CD14-positive monocyte (primary cell): ENCODE measurements at regions not wholly inside any gene's neighbourhood (a gene's known extent, or its start where the extent isn't known, plus 50 kb on each side); places are given as distances from the start of the nearest gene placed in this dataset.

Experiments used
- DNase-seq, 3 donors: peaks; one replicate each; pipeline ENCODE4 v3.0.0-alpha.2; 2011 to 2022
- H2AFZ ChIP-seq: 2 replicates; pipeline ENCODE4 v1.6.0; 2012; ENCODE audit warnings: mild to moderate bottlenecking, low read depth, low read length, inconsistent platforms; ENCODE audit not compliant: insufficient read depth, poor library complexity, severe bottlenecking
- H3K27ac ChIP-seq, 2 donors: 1 replicate in 1 of 2; 2 replicates in 1 of 2; pipeline ENCODE4 v1.5.1; 2012 to 2013; ENCODE audit warnings: low read length in 2 of 2, control low read depth in 1 of 2, inconsistent platforms in 1 of 2, low read depth in 1 of 2, mild to moderate bottlenecking in 1 of 2
- H3K27me3 ChIP-seq, 2 donors: one replicate each; pipeline versions ENCODE4 v1.6.0 to v1.6.1; 2011 to 2013; ENCODE audit warnings: low read length in 2 of 2; ENCODE audit not compliant: control insufficient read depth in 2 of 2, insufficient read depth in 2 of 2
- H3K36me3 ChIP-seq, 2 donors: replicated peaks in 1 of 2; 1 replicate in 1 of 2; 2 replicates in 1 of 2; pipeline versions ENCODE4 v1.5.1 to v1.6.1; 2012 to 2013; ENCODE audit warnings: low read length in 2 of 2, control low read depth in 1 of 2, inconsistent platforms in 1 of 2, mild to moderate bottlenecking in 1 of 2; ENCODE audit not compliant: insufficient read depth in 2 of 2, control insufficient read depth in 1 of 2
- H3K4me1 ChIP-seq, 2 donors: 1 replicate in 1 of 2; 2 replicates in 1 of 2; pipeline versions ENCODE4 v1.5.1 to v1.6.1; 2012 to 2013; ENCODE audit warnings: low read length in 2 of 2, control low read depth in 1 of 2, inconsistent platforms in 1 of 2, mild to moderate bottlenecking in 1 of 2, moderate library complexity in 1 of 2; ENCODE audit not compliant: insufficient read depth in 2 of 2, control insufficient read depth in 1 of 2
- H3K4me2 ChIP-seq: replicated peaks from 2 replicates; pipeline ENCODE3; 2012; ENCODE audit warnings: low read length, moderate library complexity, mild to moderate bottlenecking; ENCODE audit not compliant: poor library complexity, severe bottlenecking; ENCODE audit errors: extremely low read depth
- H3K4me3 ChIP-seq, 3 experiments: fragments of 200-600 bp in 1 of 3; sonication (generic) in 1 of 3; replicated peaks in 1 of 3; 1 replicate in 2 of 3; 2 replicates in 1 of 3; pipeline ENCODE4 v1.5.1; 2011 to 2013; ENCODE audit warnings: low read length in 3 of 3, mild to moderate bottlenecking in 3 of 3, control low read depth in 2 of 3, low read depth in 2 of 3, inconsistent platforms in 1 of 3, moderate library complexity in 1 of 3
- H3K79me2 ChIP-seq: 2 replicates; pipeline ENCODE4 v1.6.0; 2012; ENCODE audit warnings: mild to moderate bottlenecking, control low read depth, inconsistent platforms, low read length, moderate library complexity; ENCODE audit not compliant: insufficient read depth
- H3K9ac ChIP-seq: 2 replicates; pipeline ENCODE4 v1.6.0; 2017; ENCODE audit warnings: low read length, mild to moderate bottlenecking; ENCODE audit not compliant: insufficient read depth, poor library complexity, severe bottlenecking
- H3K9me3 ChIP-seq, 2 donors: replicated peaks in 1 of 2; 1 replicate in 1 of 2; 2 replicates in 1 of 2; pipeline versions ENCODE4 v1.5.1 to v1.6.1; 2012 to 2013; ENCODE audit warnings: low read length in 2 of 2, control low read depth in 1 of 2; ENCODE audit not compliant: control insufficient read depth in 1 of 2, insufficient read depth in 1 of 2
- H4K20me1 ChIP-seq: 2 replicates; pipeline ENCODE4 v1.6.0; 2012; ENCODE audit warnings: mild to moderate bottlenecking, low read length, control low read depth, moderate library complexity; ENCODE audit not compliant: insufficient read depth
- H3K27ac Mint-ChIP-seq, 7 donors: one replicate each; pipeline ENCODE4 v1.8.0; 2020; ENCODE audit warnings: mild to moderate bottlenecking in 7 of 7, mixed read lengths in 7 of 7, moderate library complexity in 6 of 7, inconsistent platforms in 2 of 7
- H3K27me3 Mint-ChIP-seq, 3 donors: one replicate each; pipeline ENCODE4 v1.8.0; 2021 to 2022; ENCODE audit warnings: low read depth in 3 of 3, mild to moderate bottlenecking in 3 of 3, mixed read lengths in 3 of 3, moderate library complexity in 3 of 3, inconsistent platforms in 1 of 3
- H3K36me3 Mint-ChIP-seq, 2 donors: one replicate each; pipeline ENCODE4 v1.8.0; 2020; ENCODE audit warnings: mixed read lengths in 2 of 2, inconsistent platforms in 1 of 2, mild to moderate bottlenecking in 1 of 2
- H3K4me1 Mint-ChIP-seq: one replicate; pipeline ENCODE4 v1.8.0; 2020; ENCODE audit warnings: mild to moderate bottlenecking, mixed read lengths
- H3K4me3 Mint-ChIP-seq, 2 donors: one replicate each; pipeline ENCODE4 v1.8.0; 2020; ENCODE audit warnings: mild to moderate bottlenecking in 2 of 2, mixed read lengths in 2 of 2, moderate library complexity in 1 of 2
- H3K9me3 Mint-ChIP-seq, 7 donors: one replicate each; pipeline ENCODE4 v1.8.0; 2020 to 2022; ENCODE audit warnings: mixed read lengths in 7 of 7, mild to moderate bottlenecking in 6 of 7, moderate library complexity in 6 of 7, inconsistent platforms in 2 of 7
- CTCF ChIP-seq: fragments of 200-600 bp; IDR thresholded peaks from one replicate; pipeline ENCODE4 v1.8.0; 2022; ENCODE audit warnings: antibody characterized with exemption, mild to moderate bottlenecking
- WGBS: methylation state at CpG from one replicate; pipeline ENCODE4 v1.1.5; 2013; ENCODE audit warnings: missing lambda C conversion rate; ENCODE audit not compliant: insufficient coverage; 5-methylcytosine and 5-hydroxymethylcytosine counted together
- intact Hi-C, 2 donors: fragments of 100-400 bp; cut with micrococcal nuclease; formaldehyde crosslinking; loops; one replicate each; pipeline versions ENCODE4 v1.15.0 to v1.15.1; 2023

GRCh38 chr6:81909981-81910900, 157.8 kb upstream of the TENT5A start:
- Histone ChIP-seq H4K20me1 (no peaks in the 10 kb centered on the region), H3K27me3 (no peaks in the 10 kb centered on the region), H3K4me3 (no peak overlapping the region), H3K9me3 (no peaks in the 10 kb centered on the region), H3K4me1 (no peaks in the 10 kb centered on the region), H3K4me2 (no peak overlapping the region), H3K36me3 (no peaks in the 10 kb centered on the region), H3K27ac (no peak overlapping the region), H3K9ac (no peak overlapping the region), H2AFZ (no peak overlapping the region), H3K79me2 (no peaks in the 10 kb centered on the region)
- whole genome bisulfite sequencing: no CpG with 5 or more reads among the region's 5 CpGs
- no peak for TF ChIP-seq CTCF
- no peak overlapping the region for H3K27ac Mint-ChIP-seq
- H3K27me3 Mint-ChIP-seq: no peaks in the 10 kb centered on the region
- peaks cover 3% of the 10 kb centered on the region for H3K4me1 Mint-ChIP-seq
- no peaks in the 10 kb centered on the region for H3K9me3 Mint-ChIP-seq
- DNase-seq: no peak
- intact Hi-C loops: no loop called here
- H3K4me3 Mint-ChIP-seq: no peak overlapping the region
- no peaks in the 10 kb centered on the region for H3K36me3 Mint-ChIP-seq

GRCh38 chr6:81909162-81909561, 156.7 kb upstream of the TENT5A start:
- TF ChIP-seq CTCF: no peak
- no peaks in the 10 kb centered on the region for H3K9me3 ChIP-seq
- H4K20me1 ChIP-seq: no peaks in the 10 kb centered on the region
- H3K27me3 Mint-ChIP-seq: no peaks in the 10 kb centered on the region
- H3K27ac ChIP-seq: no peak overlapping the region
- H3K9ac ChIP-seq: no peak overlapping the region
- no peak overlapping the region for H3K4me3 Mint-ChIP-seq
- DNase-seq: no peak
- intact Hi-C loops: no loop called here
- no peaks in the 10 kb centered on the region for H3K36me3 Mint-ChIP-seq
- no peak overlapping the region for H2AFZ ChIP-seq
- no peak overlapping the region for H3K4me3 ChIP-seq
- H3K27me3 ChIP-seq: no peaks in the 10 kb centered on the region
- no CpG with 5 or more reads among the region's 2 CpGs for WGBS
- no peaks in the 10 kb centered on the region for H3K9me3 Mint-ChIP-seq
- H3K79me2 ChIP-seq: no peaks in the 10 kb centered on the region
- H3K4me2 ChIP-seq: no peak overlapping the region
- H3K4me1 ChIP-seq: no peaks in the 10 kb centered on the region
- H3K4me1 Mint-ChIP-seq: peaks cover 3% of the 10 kb centered on the region
- H3K27ac Mint-ChIP-seq: no peak overlapping the region
- no peaks in the 10 kb centered on the region for H3K36me3 ChIP-seq
